Central memory CD8-positive, alpha-beta T cell (primary cell): ENCODE measurements at regions not wholly inside any gene's neighbourhood (a gene's known extent, or its start where the extent isn't known, plus 50 kb on each side); places are given as distances from the start of the nearest gene placed in this dataset.

Experiments used
- ATAC-seq: fragments of 150-1000 bp; cut with Tn5 transposase; replicated peaks from 2 replicates; pipeline ENCODE4 v1.10.0; 2022; ENCODE audit warnings: mild to moderate bottlenecking, moderate FRiP score, moderate number of reproducible peaks; ENCODE audit not compliant: poor library complexity, severe bottlenecking; ENCODE audit errors: extremely low read depth
- DNase-seq, 2 donors: peaks; one replicate each; pipeline ENCODE4 v3.0.0; 2021; ENCODE audit warnings: low spot score in 2 of 2
- H3K27ac Mint-ChIP-seq: one replicate; pipeline ENCODE4 v1.8.0; 2022; ENCODE audit warnings: low read depth, mild to moderate bottlenecking, moderate library complexity, mixed read lengths
- H3K27me3 Mint-ChIP-seq: one replicate; pipeline ENCODE4 v1.8.0; 2022; ENCODE audit warnings: mixed read lengths
- H3K36me3 Mint-ChIP-seq: one replicate; pipeline ENCODE4 v1.8.0; 2022; ENCODE audit warnings: mild to moderate bottlenecking, moderate library complexity, mixed read lengths; ENCODE audit not compliant: insufficient read depth
- H3K4me1 Mint-ChIP-seq: one replicate; pipeline ENCODE4 v1.8.0; 2022; ENCODE audit warnings: mixed read lengths
- H3K4me3 Mint-ChIP-seq: one replicate; pipeline ENCODE4 v1.8.0; 2022; ENCODE audit warnings: mild to moderate bottlenecking, moderate library complexity, mixed read lengths
- H3K9me3 Mint-ChIP-seq: one replicate; pipeline ENCODE4 v1.8.0; 2022; ENCODE audit warnings: mixed read lengths

DNA sequence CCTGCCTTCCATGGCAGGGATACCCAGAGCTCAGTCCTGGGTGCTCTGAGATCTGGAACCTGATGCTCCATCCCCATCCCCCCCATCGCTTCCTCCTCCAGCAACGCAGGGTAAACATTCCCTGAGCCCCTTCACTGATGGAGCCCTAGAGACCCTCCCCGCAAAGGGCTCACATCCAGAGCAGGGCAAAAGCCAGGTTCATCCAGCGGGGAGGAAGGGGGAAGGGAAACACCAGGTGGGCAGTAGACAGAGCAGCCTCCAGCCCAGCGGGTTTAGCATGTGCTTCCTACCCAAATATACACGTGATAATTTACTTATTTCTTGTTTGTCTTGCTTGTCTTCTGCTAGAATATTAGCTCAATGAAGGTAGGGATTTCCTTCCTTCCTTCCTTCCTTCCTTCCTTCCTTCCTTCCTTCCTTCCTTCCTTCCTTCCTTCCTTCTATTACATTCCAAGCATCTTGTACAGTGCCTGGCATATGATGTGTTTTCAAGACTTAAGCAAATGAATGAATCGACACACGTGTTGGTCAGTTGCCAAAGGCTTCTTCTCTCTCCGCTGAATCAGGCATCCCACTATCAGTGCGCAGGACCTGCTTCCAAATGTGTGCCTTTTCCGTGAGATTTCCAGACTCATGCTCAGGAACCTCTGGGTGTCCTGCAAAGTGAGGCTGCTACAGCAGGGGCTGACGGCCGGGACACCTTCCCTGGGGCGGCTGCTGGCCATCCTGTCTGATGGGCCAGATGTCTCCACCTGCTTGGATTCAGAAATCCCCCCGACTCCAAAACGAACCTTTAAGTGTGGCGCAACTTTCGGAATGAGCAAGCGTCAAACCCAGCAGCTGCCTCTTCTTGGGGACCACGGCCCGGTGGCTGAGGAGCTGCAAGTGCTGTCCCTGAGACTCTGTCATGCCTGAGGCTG is 955.1 kb downstream of the BRD1 start:
- peaks cover 8% of the 10 kb centered on the region for H3K9me3 Mint-ChIP-seq
- H3K27me3 Mint-ChIP-seq: peaks cover 11% of the 10 kb centered on the region
- no peak overlapping the region for H3K27ac Mint-ChIP-seq
- H3K4me1 Mint-ChIP-seq: no peaks in the 10 kb centered on the region
- H3K4me3 Mint-ChIP-seq: no peak overlapping the region
- ATAC-seq (no peak), DNase-seq (no peak)
- H3K36me3 Mint-ChIP-seq: peaks cover 1% of the 10 kb centered on the region

DNA sequence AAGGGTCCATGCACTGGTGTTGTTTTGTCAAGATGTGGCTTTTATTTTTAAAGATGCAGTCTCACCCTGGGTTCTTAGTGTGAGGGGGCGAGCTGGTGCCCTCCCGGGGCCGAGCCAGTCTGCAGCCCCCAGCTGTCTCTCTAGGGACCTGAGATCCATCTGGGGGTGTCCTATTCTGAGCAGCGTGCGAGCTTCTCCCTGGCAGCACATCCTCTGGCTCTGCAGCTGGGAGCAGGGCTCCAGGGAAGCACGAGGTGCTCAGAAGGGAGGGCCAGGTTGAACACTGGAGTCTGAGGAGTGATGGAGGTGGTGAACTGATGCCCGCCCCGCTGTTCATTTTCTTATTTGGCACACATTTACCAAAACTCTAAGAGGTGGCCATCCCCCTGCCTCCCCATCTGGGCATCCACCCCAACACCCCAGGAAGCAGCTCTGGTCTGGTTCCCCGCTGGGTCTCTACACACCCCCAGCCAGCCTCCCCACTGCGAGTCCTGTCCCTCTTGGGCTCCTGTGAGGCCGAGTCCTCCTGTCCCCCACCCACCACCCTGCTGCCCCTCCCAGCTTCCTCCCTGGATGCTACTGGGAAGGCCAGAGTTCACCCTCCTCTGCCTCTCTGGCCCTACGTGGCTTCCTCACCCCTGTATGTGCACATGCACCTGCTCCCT is 956.4 kb downstream of the BRD1 start:
- no peaks in the 10 kb centered on the region for H3K4me1 Mint-ChIP-seq
- H3K9me3 Mint-ChIP-seq: peaks cover 8% of the 10 kb centered on the region
- peaks cover 11% of the 10 kb centered on the region for H3K27me3 Mint-ChIP-seq
- DNase-seq (no peak), ATAC-seq (no peak)
- no peak overlapping the region for H3K27ac Mint-ChIP-seq
- peaks cover 1% of the 10 kb centered on the region for H3K36me3 Mint-ChIP-seq
- H3K4me3 Mint-ChIP-seq: no peak overlapping the region

DNA sequence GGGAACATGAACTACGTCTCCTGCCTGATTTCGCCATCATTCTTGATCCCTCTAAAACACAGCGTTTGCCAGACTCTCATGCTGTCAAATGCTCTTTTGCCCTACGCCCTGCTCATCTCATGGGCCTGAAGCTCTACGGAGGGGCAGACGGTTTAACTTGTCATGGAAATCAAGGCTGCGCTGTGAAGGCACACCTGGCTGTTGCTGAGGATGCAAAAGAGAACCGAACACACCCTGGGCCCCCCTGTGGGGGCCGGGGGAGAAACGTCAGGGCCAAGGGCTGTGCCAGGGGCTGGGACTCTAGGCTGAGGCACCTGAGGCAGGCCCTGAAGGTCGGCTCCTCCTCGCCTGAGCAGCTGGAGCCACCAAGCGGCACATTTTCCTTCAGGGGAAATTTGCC is 957.2 kb downstream of the BRD1 start:
- DNase-seq (no peak), ATAC-seq (no peak)
- Mint-ChIP-seq H3K27me3 (peaks cover 12% of the 10 kb centered on the region), H3K4me3 (no peak overlapping the region), H3K4me1 (no peaks in the 10 kb centered on the region), H3K36me3 (peaks cover 1% of the 10 kb centered on the region), H3K27ac (no peak overlapping the region), H3K9me3 (peaks cover 8% of the 10 kb centered on the region)

DNA sequence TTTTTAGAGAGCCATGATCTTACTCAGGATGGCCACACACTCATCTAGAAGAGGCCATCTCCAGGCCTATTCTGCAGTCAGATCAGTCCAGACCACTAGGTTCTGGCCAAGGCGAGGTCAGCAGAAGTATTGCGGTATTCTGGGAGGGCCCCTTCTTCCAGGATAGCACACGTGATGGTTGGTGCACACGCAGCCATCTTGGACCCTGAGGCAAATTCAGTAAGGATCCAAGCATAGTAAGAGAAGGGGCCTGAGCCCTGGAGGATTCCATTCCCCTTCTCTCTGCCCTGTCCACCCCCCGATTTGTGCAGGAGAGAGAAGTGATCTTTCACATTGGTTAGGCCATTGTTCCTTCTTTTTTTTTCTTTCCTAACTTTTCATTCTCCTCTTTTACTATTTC is 957.9 kb downstream of the BRD1 start:
- peaks cover 18% of the 10 kb centered on the region for H3K27me3 Mint-ChIP-seq
- no peak for ATAC-seq
- peaks cover 1% of the 10 kb centered on the region for H3K36me3 Mint-ChIP-seq
- DNase-seq: no peak
- H3K4me3 Mint-ChIP-seq: no peak overlapping the region
- no peaks in the 10 kb centered on the region for H3K4me1 Mint-ChIP-seq
- H3K27ac Mint-ChIP-seq: no peak overlapping the region
- peaks cover 8% of the 10 kb centered on the region for H3K9me3 Mint-ChIP-seq

DNA sequence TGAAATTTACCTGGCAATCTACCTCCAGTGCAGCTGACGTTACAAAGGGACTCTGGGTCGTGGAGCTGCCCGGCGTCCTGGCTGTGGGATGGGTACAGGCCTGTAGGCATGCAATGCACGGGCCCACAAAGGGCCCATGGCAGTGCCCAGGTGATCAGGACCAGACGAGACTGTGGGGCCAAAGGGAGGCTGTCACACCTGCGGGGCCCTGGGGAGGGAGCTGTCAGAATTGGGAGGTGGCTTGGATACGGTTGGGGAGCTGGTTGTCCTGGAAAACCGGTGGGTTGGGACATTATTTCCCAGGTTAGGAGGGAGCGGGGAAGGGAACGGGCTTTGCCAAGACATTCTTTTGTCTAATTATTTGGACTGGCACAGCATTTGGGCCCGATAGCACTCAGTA is 958.5 kb downstream of the BRD1 start:
- DNase-seq (no peak), ATAC-seq (no peak)
- Mint-ChIP-seq H3K9me3 (peaks cover 8% of the 10 kb centered on the region), H3K4me1 (no peaks in the 10 kb centered on the region), H3K27me3 (peaks cover 25% of the 10 kb centered on the region), H3K27ac (no peak overlapping the region), H3K36me3 (peaks cover 1% of the 10 kb centered on the region), H3K4me3 (no peak overlapping the region)

DNA sequence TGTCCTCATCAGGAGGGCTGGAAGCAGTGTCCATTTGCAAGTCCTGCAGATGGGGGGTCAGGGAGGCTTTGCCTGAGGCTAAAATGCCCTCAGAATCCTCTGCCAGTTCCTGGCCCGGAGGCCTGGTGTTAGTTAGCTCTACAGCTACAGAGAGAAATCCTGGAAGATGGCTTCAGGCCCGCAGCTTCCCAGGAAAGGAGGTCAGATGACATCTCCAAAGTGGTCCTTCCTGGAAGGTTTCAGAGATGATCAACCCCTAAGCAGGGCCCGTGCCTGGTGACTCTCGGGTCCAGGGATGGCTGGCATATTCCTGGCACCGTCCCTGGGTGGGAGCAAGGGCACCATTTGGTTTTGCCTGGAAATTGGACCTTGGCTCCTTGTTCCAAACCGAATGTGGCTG is 959.1 kb downstream of the BRD1 start:
- DNase-seq: no peak
- no peak overlapping the region for H3K4me3 Mint-ChIP-seq
- peaks cover 30% of the 10 kb centered on the region for H3K27me3 Mint-ChIP-seq
- H3K36me3 Mint-ChIP-seq: peaks cover 1% of the 10 kb centered on the region
- no peak overlapping the region for H3K27ac Mint-ChIP-seq
- no peak for ATAC-seq
- H3K4me1 Mint-ChIP-seq: no peaks in the 10 kb centered on the region
- peaks cover 8% of the 10 kb centered on the region for H3K9me3 Mint-ChIP-seq

DNA sequence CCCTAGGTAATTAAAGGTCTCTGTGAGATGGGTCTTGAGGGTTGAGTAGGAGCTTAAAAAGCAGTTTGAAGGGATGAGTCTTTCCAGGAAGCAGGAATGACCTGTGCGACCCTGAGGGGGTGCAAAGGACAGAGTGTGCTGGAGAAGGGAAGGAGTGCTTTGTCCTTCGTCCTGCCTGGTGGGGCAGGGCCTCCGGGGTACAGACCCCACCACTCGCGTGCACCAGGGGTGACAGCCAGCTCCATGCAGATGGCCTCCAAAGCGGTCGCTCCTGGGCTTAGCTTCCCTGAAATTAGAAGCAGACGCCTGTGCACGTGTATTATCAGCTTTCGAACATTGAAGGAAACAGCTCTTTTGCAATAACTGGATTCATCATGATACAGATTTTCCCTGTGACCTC is 959.8 kb downstream of the BRD1 start:
- Mint-ChIP-seq H3K27ac (no peak overlapping the region), H3K4me3 (no peak overlapping the region), H3K9me3 (peaks cover 8% of the 10 kb centered on the region), H3K4me1 (no peaks in the 10 kb centered on the region), H3K27me3 (peaks cover 27% of the 10 kb centered on the region), H3K36me3 (peaks cover 1% of the 10 kb centered on the region)
- ATAC-seq (no peak), DNase-seq (no peak)

DNA sequence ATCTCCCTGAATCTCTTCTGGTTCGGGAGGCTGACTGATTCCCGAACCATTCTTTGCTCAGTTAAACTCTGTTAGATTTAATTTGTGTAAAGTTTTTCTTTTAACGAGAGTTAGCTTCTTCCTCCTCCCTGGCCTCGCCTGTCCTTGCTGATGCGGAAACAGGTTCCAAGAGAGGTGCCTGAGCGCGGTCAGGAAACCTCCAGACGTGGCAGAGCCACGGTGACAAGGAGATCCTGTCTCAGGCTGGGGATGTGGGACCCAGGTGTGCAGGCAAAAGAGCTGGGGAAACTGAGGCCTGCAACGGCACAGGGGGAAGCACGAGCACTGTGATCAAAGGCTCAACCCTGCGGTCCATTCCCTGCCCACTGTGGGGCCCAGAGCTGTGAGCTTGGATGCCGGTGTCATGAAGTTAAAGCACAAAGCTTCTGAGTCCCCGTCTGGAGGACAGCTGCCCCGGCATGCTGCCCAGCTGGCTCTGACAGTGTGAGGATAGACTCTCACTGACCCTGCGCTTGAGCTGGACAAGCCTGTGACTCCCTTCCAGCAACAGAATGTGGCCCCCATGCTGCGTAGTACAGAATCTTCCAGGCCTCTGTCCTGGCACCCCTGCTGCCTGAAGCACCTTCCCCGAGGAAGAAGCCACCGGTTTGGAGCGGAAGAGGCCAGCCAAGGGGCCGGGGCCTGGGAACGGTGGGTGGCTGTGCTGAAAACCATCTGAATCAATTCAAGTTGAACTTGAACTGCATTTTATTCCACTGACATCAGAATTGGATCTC is 960.6 kb downstream of the BRD1 start:
- DNase-seq (no peak), ATAC-seq (no peak)
- Mint-ChIP-seq H3K27me3 (peaks cover 19% of the 10 kb centered on the region), H3K36me3 (peaks cover 1% of the 10 kb centered on the region), H3K9me3 (peaks cover 8% of the 10 kb centered on the region), H3K4me1 (no peaks in the 10 kb centered on the region), H3K4me3 (no peak overlapping the region), H3K27ac (no peak overlapping the region)

DNA sequence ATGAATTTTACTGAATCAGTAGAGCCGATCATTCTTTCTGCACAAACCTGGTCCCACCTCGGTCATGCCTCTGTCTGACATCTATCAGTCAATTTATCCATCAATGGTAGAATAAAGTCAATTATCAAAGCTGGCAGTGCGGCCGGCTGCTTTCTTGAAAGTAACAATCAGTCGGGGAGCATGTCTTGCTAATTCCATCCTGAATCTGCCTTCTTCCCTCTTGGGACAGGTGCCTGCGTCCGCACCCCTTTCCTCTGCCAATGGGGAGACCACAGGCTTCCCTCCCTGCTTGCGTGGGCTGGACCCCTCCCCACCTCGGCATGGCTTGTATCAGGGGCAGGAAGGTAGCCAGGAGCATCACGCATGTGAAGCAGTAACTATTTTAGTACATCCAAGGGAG is 962.9 kb downstream of the BRD1 start:
- H3K9me3 Mint-ChIP-seq: peaks cover 5% of the 10 kb centered on the region
- no peak for DNase-seq
- ATAC-seq: no peak
- no peak overlapping the region for H3K27ac Mint-ChIP-seq
- H3K27me3 Mint-ChIP-seq: peaks cover 19% of the 10 kb centered on the region
- peaks cover 1% of the 10 kb centered on the region for H3K36me3 Mint-ChIP-seq
- no peaks in the 10 kb centered on the region for H3K4me1 Mint-ChIP-seq
- no peak overlapping the region for H3K4me3 Mint-ChIP-seq

DNA sequence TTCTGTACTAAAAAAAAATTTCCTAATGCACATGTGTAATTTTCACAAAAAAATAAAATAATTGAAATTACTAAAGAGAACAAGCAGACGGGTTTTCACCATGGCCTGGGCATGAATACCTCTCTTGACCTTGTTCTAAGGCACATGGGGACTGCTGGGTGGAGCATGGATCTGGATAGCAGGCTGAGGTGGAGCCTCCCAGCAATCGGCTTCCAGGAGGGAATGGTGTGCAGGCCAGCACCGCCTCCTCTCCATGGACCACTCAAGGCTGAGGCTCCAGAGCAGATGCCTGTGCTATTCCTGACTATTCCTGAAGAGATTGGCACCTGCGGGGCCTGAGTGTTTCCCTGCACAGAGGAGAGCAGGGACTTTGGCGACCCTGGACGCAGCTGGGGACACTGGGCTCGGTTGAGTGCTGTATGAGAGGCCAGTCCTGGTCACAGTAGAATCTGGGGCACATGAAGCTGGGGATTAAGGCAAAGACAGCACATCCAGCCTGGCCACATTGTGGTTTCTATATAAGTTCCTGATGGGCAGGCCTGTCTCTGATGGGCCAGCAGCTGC is 963.6 kb downstream of the BRD1 start:
- peaks cover 1% of the 10 kb centered on the region for H3K36me3 Mint-ChIP-seq
- no peaks in the 10 kb centered on the region for H3K4me1 Mint-ChIP-seq
- ATAC-seq (no peak), DNase-seq (no peak)
- peaks cover 19% of the 10 kb centered on the region for H3K27me3 Mint-ChIP-seq
- no peak overlapping the region for H3K4me3 Mint-ChIP-seq
- H3K9me3 Mint-ChIP-seq: peaks cover 5% of the 10 kb centered on the region
- H3K27ac Mint-ChIP-seq: no peak overlapping the region

DNA sequence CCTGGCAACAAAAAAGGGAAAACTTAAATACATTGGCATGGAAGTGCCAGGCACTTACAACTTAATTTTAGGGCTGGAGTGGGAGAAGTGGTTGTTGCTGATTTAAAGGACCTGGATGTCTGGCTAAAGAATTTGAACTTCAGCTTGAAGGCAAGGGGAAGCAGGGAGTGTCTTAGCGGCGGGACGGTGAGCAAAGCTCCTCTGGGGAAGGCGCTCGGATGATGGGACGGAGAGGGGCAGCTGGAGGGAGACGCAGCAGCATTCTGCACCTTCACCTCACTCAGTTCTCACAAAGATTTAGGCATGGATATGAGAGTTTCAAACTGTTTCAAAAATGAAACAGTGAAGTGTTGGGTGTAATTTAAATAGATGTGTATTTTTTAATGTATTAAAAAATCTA is 967.1 kb downstream of the BRD1 start:
- Mint-ChIP-seq H3K36me3 (no peaks in the 10 kb centered on the region), H3K4me3 (no peak overlapping the region), H3K27ac (no peak overlapping the region), H3K4me1 (no peaks in the 10 kb centered on the region), H3K9me3 (peaks cover 5% of the 10 kb centered on the region), H3K27me3 (peaks cover 28% of the 10 kb centered on the region)
- DNase-seq (no peak), ATAC-seq (no peak)

DNA sequence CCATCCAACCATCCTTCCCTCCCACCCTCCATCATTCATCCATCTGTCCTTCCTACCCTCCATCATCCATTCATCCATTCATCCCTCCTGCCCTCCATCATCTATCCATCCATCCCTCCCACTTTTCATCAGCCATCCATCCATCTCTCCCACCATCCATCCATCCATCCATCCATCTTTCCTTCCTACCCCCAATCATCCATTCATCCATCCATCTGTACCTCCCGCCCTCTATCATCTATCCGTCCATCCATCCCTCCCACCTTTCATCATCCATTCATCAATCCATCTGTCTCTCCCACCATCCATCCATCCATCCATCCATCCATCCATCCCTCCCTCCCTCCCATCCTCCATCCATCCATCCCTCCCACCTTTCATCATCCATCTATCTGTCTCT is 968.8 kb downstream of the BRD1 start:
- no peaks in the 10 kb centered on the region for H3K36me3 Mint-ChIP-seq
- DNase-seq (no peak), ATAC-seq (no peak)
- H3K4me1 Mint-ChIP-seq: no peaks in the 10 kb centered on the region
- H3K9me3 Mint-ChIP-seq: peaks cover 5% of the 10 kb centered on the region
- no peak overlapping the region for H3K27ac Mint-ChIP-seq
- peaks cover 11% of the 10 kb centered on the region for H3K27me3 Mint-ChIP-seq
- no peak overlapping the region for H3K4me3 Mint-ChIP-seq
